CD4-positive, alpha-beta T cell (primary cell): ENCODE measurements at regions not wholly inside any gene's neighbourhood (a gene's known extent, or its start where the extent isn't known, plus 50 kb on each side); places are given as distances from the start of the nearest gene placed in this dataset.
"Not testable (repeated sequence)": the region's sequence is repeated elsewhere in the genome, so short reads cannot be mapped to it uniquely, and the experiment has no call there.

Experiments
- ATAC-seq: fragments of 200-7000 bp; cut with Tn5 transposase; one replicate; pipeline ENCODE4 v1.10.0; 2022; ENCODE audit warnings: mild to moderate bottlenecking; ENCODE audit not compliant: poor library complexity
- CTCF ChIA-PET: fragments of 350-600 bp; sonication (Branson Sonifier 250); formaldehyde crosslinking; loops from one replicate; lab custom pipeline; 2021; ENCODE audit warnings: antibody characterized with exemption, inconsistent platforms; lab: Charles Lee
- POLR2A ChIA-PET: fragments of 350-600 bp; sonication (Branson Sonifier 250); formaldehyde crosslinking; loops from one replicate; lab custom pipeline; 2021; ENCODE audit warnings: antibody characterized with exemption, inconsistent platforms; lab: Charles Lee
- DNase-seq, 14 experiments: peaks; one replicate each; pipeline ENCODE4 v3.0.0-alpha.2; 2013 to 2020; ENCODE audit warnings: mixed read lengths in 2 of 14
- H3K27ac ChIP-seq, 2 donors: one replicate each; pipeline versions ENCODE4 v1.5.1 to v1.7.0; 2013; ENCODE audit warnings: low read length in 2 of 2, low read depth in 1 of 2, mild to moderate bottlenecking in 1 of 2
- H3K27me3 ChIP-seq, 2 experiments: 1 replicate in 1 of 2; 2 replicates in 1 of 2; pipeline versions ENCODE4 v1.6.1 to v1.7.0; 2013; ENCODE audit warnings: low read length in 2 of 2, control low read depth in 1 of 2, mild to moderate bottlenecking in 1 of 2, moderate library complexity in 1 of 2; ENCODE audit not compliant: insufficient read depth in 2 of 2, control insufficient read depth in 1 of 2
- H3K36me3 ChIP-seq: one replicate; pipeline ENCODE4 v1.6.1; 2013; ENCODE audit warnings: low read length, control low read depth; ENCODE audit not compliant: insufficient read depth
- H3K4me1 ChIP-seq: one replicate; pipeline ENCODE4 v1.6.1; 2013; ENCODE audit warnings: low read length, control low read depth; ENCODE audit not compliant: insufficient read depth
- H3K4me3 ChIP-seq: one replicate; pipeline ENCODE4 v1.5.1; 2013; ENCODE audit warnings: mild to moderate bottlenecking, low read length, moderate library complexity
- H3K9me3 ChIP-seq, 2 experiments: 1 replicate in 1 of 2; 2 replicates in 1 of 2; pipeline versions ENCODE4 v1.6.1 to v1.7.0; 2013; ENCODE audit warnings: low read length in 2 of 2, mild to moderate bottlenecking in 2 of 2, control low read depth in 1 of 2, moderate library complexity in 1 of 2; ENCODE audit not compliant: control insufficient read depth in 1 of 2, insufficient read depth in 1 of 2
- H3K27ac Mint-ChIP-seq: one replicate; pipeline ENCODE4 v1.8.0; 2020; ENCODE audit warnings: mixed read lengths
- H3K27me3 Mint-ChIP-seq: one replicate; pipeline ENCODE4 v1.8.0; 2021; ENCODE audit warnings: mixed read lengths
- H3K36me3 Mint-ChIP-seq: one replicate; pipeline ENCODE4 v1.8.0; 2021; ENCODE audit warnings: low read depth, mixed read lengths
- H3K4me1 Mint-ChIP-seq: one replicate; pipeline ENCODE4 v1.8.0; 2021; ENCODE audit warnings: low read depth, mixed read lengths
- H3K4me3 Mint-ChIP-seq: one replicate; pipeline ENCODE4 v1.8.0; 2020; ENCODE audit warnings: mild to moderate bottlenecking, mixed read lengths
- H3K9me3 Mint-ChIP-seq: one replicate; pipeline ENCODE4 v1.8.0; 2020; ENCODE audit warnings: mixed read lengths
- intact Hi-C, 2 experiments: fragments of 100-400 bp; cut with DNase I in 1 of 2; cut with micrococcal nuclease in 1 of 2; formaldehyde crosslinking; loops; one replicate each; pipeline versions ENCODE4 v1.15.1 to v1.9.0; 2023 to 2025; cut with DNase I, micrococcal nuclease
- TF ChIP-seq, protein P1 (sequence below): fragments of 200-600 bp; IDR thresholded peaks from one replicate; pipeline ENCODE4 v1.8.0; 2022; ENCODE audit warnings: antibody characterized with exemption, mild to moderate bottlenecking

GRCh38 chr10:30550967-30551815 lies 78.4 kb downstream of the LYZL2 start:
- Mint-ChIP-seq H3K4me3 (no peak overlapping the region), H3K9me3 (no peaks in the 10 kb centered on the region), H3K4me1 (peaks cover 4% of the 10 kb centered on the region), H3K27ac (no peak overlapping the region), H3K27me3 (no peaks in the 10 kb centered on the region), H3K36me3 (no peaks in the 10 kb centered on the region)
- TF ChIP-seq, protein P1, sequence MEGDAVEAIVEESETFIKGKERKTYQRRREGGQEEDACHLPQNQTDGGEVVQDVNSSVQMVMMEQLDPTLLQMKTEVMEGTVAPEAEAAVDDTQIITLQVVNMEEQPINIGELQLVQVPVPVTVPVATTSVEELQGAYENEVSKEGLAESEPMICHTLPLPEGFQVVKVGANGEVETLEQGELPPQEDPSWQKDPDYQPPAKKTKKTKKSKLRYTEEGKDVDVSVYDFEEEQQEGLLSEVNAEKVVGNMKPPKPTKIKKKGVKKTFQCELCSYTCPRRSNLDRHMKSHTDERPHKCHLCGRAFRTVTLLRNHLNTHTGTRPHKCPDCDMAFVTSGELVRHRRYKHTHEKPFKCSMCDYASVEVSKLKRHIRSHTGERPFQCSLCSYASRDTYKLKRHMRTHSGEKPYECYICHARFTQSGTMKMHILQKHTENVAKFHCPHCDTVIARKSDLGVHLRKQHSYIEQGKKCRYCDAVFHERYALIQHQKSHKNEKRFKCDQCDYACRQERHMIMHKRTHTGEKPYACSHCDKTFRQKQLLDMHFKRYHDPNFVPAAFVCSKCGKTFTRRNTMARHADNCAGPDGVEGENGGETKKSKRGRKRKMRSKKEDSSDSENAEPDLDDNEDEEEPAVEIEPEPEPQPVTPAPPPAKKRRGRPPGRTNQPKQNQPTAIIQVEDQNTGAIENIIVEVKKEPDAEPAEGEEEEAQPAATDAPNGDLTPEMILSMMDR = no peak
- H3K36me3 ChIP-seq = no peaks in the 10 kb centered on the region
- intact Hi-C loops = no loop called here
- no peaks in the 10 kb centered on the region for H3K27me3 ChIP-seq
- H3K4me1 ChIP-seq = no peaks in the 10 kb centered on the region
- no peaks in the 10 kb centered on the region for H3K9me3 ChIP-seq
- H3K27ac ChIP-seq = no peak overlapping the region
- ChIA-PET CTCF (no interaction called here), POLR2A (no interaction called here)
- DNase-seq (no peak), ATAC-seq (no peak)
- H3K4me3 ChIP-seq = no peak overlapping the region

GRCh38 chr10:30549134-30549687 lies 80.3 kb downstream of the LYZL2 start:
- H3K36me3 ChIP-seq, H3K9me3 Mint-ChIP-seq, H3K4me3 ChIP-seq, H3K27ac Mint-ChIP-seq, H3K27me3 ChIP-seq, H3K4me3 Mint-ChIP-seq, H3K4me1 Mint-ChIP-seq, H3K27ac ChIP-seq, H3K4me1 ChIP-seq, DNase-seq, H3K36me3 Mint-ChIP-seq, POLR2A ChIA-PET, H3K27me3 Mint-ChIP-seq, ATAC-seq, intact Hi-C loops, H3K9me3 ChIP-seq, CTCF ChIA-PET: not testable (repeated sequence)

GRCh38 chr10:30546511-30546910 lies 83.0 kb downstream of the LYZL2 start:
- CTCF ChIA-PET = interaction anchor here (0.7 to 1.0 kb wide), 2 partner anchors 19 to 981 kb away, joined by 3 read pairs; no protein-coding TSS in a partner anchor
- no peaks in the 10 kb centered on the region for H3K27me3 ChIP-seq
- no peak for ATAC-seq
- Mint-ChIP-seq H3K27me3 (no peaks in the 10 kb centered on the region), H3K36me3 (no peaks in the 10 kb centered on the region), H3K9me3 (no peaks in the 10 kb centered on the region), H3K27ac (no peak overlapping the region), H3K4me3 (no peak overlapping the region), H3K4me1 (no peaks in the 10 kb centered on the region)
- no peak overlapping the region for H3K27ac ChIP-seq
- H3K4me3 ChIP-seq = no peak overlapping the region
- POLR2A ChIA-PET = no interaction called here
- no peaks in the 10 kb centered on the region for H3K4me1 ChIP-seq
- H3K36me3 ChIP-seq = no peaks in the 10 kb centered on the region
- H3K9me3 ChIP-seq = no peaks in the 10 kb centered on the region
- intact Hi-C loops = no loop called here
- DNase-seq = no peak
- TF ChIP-seq, protein P1 = no peak
